ENCODE measurements at regions not wholly inside any gene's neighbourhood (a gene's known extent, or its start where the extent isn't known, plus 50 kb on each side); places are given as distances from the start of the nearest gene placed in this dataset.
"Not testable (repeated sequence)": the region's sequence is repeated elsewhere in the genome, so short reads cannot be mapped to it uniquely, and the experiment has no call there.

DNA sequence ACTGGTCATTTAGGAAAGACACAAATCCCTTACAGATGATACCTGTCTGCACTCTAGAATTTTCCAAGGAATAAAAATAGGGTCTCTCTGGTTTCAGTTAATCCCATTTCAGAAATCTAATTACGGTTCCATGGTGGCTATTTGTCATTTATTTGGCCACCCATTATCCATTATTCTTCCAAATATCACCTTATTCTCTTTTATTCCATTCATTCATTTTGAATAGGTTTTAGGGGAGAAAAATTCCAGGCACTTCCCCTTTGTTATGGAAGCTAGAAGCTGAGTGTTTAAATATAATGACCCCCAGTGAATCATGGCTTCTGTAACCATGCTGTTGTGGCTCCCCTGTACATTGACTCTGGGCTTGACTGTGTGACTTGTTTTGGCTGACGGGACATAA, 420.8 kb upstream of the DPH6 start (continued):
- TF ChIP-seq ZNF692 (tag by site-specific recombination; IDR thresholded peaks at IDR 0.05) (no peak), INSM2 (tag by site-specific recombination; IDR thresholded peaks at IDR 0.05) (no peak), ZNF394 (tag by site-specific recombination; IDR thresholded peaks at IDR 0.05; ENCODE audit: borderline replicate concordance) (no peak), ZIC2 (tag by site-specific recombination; IDR thresholded peaks at IDR 0.05) (no peak), ZBTB21 (tag by site-specific recombination; IDR thresholded peaks at IDR 0.05) (no peak), ZNF629 (tag by site-specific recombination; IDR thresholded peaks at IDR 0.05) (no peak), TCF7L2 (IDR thresholded peaks at IDR 0.05; ENCODE audit: borderline replicate concordance, low read depth, low read length) (no peak)
- TF ChIP-seq, protein P1, sequence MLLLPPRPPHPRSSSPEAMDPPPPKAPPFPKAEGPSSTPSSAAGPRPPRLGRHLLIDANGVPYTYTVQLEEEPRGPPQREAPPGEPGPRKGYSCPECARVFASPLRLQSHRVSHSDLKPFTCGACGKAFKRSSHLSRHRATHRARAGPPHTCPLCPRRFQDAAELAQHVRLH (tag by site-specific recombination; IDR thresholded peaks at IDR 0.05) = no peak
- TF ChIP-seq, protein P2, sequence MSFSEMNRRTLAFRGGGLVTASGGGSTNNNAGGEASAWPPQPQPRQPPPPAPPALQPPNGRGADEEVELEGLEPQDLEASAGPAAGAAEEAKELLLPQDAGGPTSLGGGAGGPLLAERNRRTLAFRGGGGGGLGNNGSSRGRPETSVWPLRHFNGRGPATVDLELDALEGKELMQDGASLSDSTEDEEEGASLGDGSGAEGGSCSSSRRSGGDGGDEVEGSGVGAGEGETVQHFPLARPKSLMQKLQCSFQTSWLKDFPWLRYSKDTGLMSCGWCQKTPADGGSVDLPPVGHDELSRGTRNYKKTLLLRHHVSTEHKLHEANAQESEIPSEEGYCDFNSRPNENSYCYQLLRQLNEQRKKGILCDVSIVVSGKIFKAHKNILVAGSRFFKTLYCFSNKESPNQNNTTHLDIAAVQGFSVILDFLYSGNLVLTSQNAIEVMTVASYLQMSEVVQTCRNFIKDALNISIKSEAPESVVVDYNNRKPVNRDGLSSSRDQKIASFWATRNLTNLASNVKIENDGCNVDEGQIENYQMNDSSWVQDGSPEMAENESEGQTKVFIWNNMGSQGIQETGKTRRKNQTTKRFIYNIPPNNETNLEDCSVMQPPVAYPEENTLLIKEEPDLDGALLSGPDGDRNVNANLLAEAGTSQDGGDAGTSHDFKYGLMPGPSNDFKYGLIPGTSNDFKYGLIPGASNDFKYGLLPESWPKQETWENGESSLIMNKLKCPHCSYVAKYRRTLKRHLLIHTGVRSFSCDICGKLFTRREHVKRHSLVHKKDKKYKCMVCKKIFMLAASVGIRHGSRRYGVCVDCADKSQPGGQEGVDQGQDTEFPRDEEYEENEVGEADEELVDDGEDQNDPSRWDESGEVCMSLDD (tag by site-specific recombination; IDR thresholded peaks at IDR 0.05) = no peak

DNA sequence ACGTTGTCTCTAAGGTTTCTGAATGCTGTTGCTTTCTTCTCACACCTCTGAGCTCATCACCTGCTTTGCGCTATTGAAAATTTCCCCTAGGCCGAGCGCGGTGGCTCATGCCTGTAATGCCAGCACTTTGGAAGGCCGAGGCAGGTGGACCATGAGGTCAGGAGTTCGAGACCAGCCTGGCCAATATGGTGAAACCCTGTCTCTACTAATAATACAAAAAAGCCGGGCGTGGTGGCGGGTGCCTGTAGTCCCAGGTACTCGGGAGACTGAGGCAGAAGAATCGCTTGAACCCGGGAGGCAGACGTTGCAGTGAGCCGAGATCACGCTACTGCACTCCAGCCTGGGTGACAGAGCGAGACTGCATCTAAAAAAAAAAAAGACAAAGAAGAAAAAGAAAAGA, 422.0 kb upstream of the DPH6 start:
- H3K4me3 ChIP-seq (ENCODE audit: low read depth, low read length); H3K4me1 ChIP-seq (ENCODE audit: control insufficient read depth, insufficient read depth, low read length); POLR2A ChIA-PET; H3K36me3 ChIP-seq (ENCODE audit: control insufficient read depth in 2 of 2, insufficient read depth in 1 of 2, low read length in 2 of 2); CTCF ChIA-PET; H3K9me3 ChIP-seq (ENCODE audit: control insufficient read depth, insufficient read depth, low read depth, low read length); H3K27ac ChIP-seq (ENCODE audit: extremely low read depth, low read depth, low read length): not testable (repeated sequence)

DNA sequence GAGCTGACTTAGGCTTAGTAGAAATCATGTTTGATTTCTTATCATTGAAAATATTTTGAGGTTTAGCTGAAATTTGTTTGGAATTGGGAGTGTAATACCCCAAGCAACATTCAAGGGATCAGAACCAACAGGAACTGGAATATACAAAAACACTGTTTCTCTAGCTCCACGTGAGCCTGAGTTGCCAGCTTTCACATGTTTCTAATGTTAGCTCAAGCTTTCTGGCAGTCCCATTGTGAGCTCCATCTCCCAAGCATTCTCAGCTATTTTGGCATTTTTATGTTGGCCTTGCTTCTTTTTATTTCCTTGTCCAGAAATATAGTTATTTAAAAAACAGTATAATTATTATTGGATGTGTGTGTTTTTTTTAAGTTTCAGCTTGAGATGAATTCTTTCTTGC, 427.1 kb upstream of the DPH6 start:
- no peak for TF ChIP-seq ZNF529 (tag by site-specific recombination; IDR thresholded peaks at IDR 0.05; ENCODE audit: insufficient replicate concordance)
- no peak for TF ChIP-seq ZNF221 (tag by site-specific recombination; IDR thresholded peaks at IDR 0.05; ENCODE audit: borderline replicate concordance)
- TF ChIP-seq ZNF654 (tag by site-specific recombination; IDR thresholded peaks at IDR 0.05; ENCODE audit: low read depth) = no peak
- TF ChIP-seq ZNF239 (tag by site-specific recombination; IDR thresholded peaks at IDR 0.05) = no peak
- no peaks in the 10 kb centered on the region for H3K36me3 ChIP-seq (ENCODE audit: control insufficient read depth in 2 of 2, insufficient read depth in 1 of 2, low read length in 2 of 2)
- ChIA-PET POLR2A (no interaction called here), CTCF (no interaction called here)
- no peaks in the 10 kb centered on the region for H3K9me3 ChIP-seq (ENCODE audit: control insufficient read depth, insufficient read depth, low read depth, low read length)
- H3K4me3 ChIP-seq (ENCODE audit: low read depth, low read length) = no peak overlapping the region
- no peak overlapping the region for H3K27ac ChIP-seq (ENCODE audit: extremely low read depth, low read depth, low read length)
- H3K4me1 ChIP-seq (ENCODE audit: control insufficient read depth, insufficient read depth, low read length) = peaks cover 2% of the 10 kb centered on the region; the same call in 1 of the 2 replicates

DNA sequence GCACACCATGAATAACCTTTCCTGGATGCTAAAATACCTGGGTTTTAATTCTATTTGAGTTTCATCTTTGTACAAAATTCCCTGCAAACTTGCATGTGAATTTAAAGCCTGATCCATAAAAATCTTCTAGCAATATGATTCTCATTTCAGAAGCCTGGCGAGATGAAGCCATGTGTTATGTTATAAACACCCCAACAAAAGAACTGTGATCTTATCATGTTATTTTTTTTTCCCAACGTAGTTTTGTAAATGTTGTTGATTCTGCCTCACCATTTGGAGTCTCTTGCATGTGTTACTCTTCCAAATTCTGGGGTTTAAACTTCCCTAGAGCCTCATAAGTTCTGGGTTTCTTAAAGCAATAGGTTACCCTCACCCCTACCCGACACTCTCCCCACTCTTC, 428.1 kb upstream of the DPH6 start:
- no peak overlapping the region for H3K27ac ChIP-seq (ENCODE audit: extremely low read depth, low read depth, low read length)
- peaks cover 2% of the 10 kb centered on the region; the same call in 1 of the 2 replicates for H3K4me1 ChIP-seq (ENCODE audit: control insufficient read depth, insufficient read depth, low read length)
- H3K9me3 ChIP-seq (ENCODE audit: control insufficient read depth, insufficient read depth, low read depth, low read length) = no peaks in the 10 kb centered on the region
- CTCF ChIA-PET = no interaction called here
- H3K36me3 ChIP-seq (ENCODE audit: control insufficient read depth in 2 of 2, insufficient read depth in 1 of 2, low read length in 2 of 2) = no peaks in the 10 kb centered on the region
- no peak for TF ChIP-seq YY2 (tag by site-specific recombination; IDR thresholded peaks at IDR 0.05)
- TF ChIP-seq, protein P3, sequence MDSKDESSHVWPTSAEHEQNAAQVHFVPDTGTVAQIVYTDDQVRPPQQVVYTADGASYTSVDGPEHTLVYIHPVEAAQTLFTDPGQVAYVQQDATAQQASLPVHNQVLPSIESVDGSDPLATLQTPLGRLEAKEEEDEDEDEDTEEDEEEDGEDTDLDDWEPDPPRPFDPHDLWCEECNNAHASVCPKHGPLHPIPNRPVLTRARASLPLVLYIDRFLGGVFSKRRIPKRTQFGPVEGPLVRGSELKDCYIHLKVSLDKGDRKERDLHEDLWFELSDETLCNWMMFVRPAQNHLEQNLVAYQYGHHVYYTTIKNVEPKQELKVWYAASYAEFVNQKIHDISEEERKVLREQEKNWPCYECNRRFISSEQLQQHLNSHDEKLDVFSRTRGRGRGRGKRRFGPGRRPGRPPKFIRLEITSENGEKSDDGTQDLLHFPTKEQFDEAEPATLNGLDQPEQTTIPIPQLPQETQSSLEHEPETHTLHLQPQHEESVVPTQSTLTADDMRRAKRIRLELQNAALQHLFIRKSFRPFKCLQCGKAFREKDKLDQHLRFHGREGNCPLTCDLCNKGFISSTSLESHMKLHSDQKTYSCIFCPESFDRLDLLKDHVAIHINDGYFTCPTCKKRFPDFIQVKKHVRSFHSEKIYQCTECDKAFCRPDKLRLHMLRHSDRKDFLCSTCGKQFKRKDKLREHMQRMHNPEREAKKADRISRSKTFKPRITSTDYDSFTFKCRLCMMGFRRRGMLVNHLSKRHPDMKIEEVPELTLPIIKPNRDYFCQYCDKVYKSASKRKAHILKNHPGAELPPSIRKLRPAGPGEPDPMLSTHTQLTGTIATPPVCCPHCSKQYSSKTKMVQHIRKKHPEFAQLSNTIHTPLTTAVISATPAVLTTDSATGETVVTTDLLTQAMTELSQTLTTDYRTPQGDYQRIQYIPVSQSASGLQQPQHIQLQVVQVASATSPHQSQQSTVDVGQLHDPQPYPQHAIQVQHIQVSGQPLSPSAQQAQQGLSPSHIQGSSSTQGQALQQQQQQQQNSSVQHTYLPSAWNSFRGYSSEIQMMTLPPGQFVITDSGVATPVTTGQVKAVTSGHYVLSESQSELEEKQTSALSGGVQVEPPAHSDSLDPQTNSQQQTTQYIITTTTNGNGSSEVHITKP (tag by site-specific recombination; IDR thresholded peaks at IDR 0.05) = no peak
- TF ChIP-seq ZNF571 (tag by site-specific recombination; IDR thresholded peaks at IDR 0.05) = no peak
- TF ChIP-seq ZNF513 (tag by site-specific recombination; IDR thresholded peaks at IDR 0.05) = no peak
- H3K4me3 ChIP-seq (ENCODE audit: low read depth, low read length) = no peak overlapping the region
- POLR2A ChIA-PET = no interaction called here

Measured in HEK293 (cell line).